NB4 (cell line): ENCODE measurements at regions not wholly inside any gene's neighbourhood (a gene's known extent, or its start where the extent isn't known, plus 50 kb on each side); places are given as distances from the start of the nearest gene placed in this dataset.

ENCODE experiments used
- DNase-seq: peaks from one replicate; pipeline ENCODE4 v3.0.0; 2010; ENCODE audit warnings: low read depth
- H3K4me3 ChIP-seq: one replicate; pipeline ENCODE4 v1.5.1; 2011; ENCODE audit warnings: mild to moderate bottlenecking, low read depth, low read length, moderate library complexity
- MYC ChIP-seq: IDR thresholded peaks from 2 replicates; pipeline ENCODE4 v1.6.1; 2011; ENCODE audit warnings: low read depth, low read length
- POLR2A ChIP-seq: IDR thresholded peaks from 2 replicates; pipeline ENCODE4 v1.6.1; 2011; ENCODE audit warnings: mild to moderate bottlenecking; ENCODE audit not compliant: insufficient read length; ENCODE audit errors: extremely low read depth
- TF ChIP-seq, protein P1 (sequence below): IDR thresholded peaks from 2 replicates; pipeline ENCODE4 v1.6.1; 2011; ENCODE audit warnings: low read depth, low read length
- TF ChIP-seq, protein P2 (sequence below): IDR thresholded peaks from one replicate; pipeline ENCODE4 v1.5.1; 2012; ENCODE audit warnings: low read depth, low read length

DNA sequence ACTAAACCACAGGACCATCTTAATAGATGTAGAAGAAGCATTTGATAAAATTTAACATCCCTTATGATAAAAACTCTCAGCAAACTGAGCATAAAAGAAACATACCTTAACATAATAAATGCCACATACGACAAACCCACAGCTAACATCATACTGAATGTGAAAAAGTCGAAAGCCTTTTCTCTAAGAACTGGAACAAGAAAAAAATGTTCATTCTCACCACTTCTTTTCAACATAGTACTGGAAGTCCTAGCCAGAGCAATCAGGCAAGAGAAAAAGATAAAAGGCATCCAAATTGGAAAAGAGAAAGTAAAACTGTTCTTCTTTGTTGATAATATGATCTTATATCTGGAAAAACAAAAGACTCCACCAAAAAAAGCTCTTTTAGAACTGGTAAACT is 134.2 kb downstream of the RPL22L1 start:
- TF ChIP-seq MYC = no peak
- TF ChIP-seq, protein P1, sequence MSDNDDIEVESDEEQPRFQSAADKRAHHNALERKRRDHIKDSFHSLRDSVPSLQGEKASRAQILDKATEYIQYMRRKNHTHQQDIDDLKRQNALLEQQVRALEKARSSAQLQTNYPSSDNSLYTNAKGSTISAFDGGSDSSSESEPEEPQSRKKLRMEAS = no peak
- TF ChIP-seq, protein P2, sequence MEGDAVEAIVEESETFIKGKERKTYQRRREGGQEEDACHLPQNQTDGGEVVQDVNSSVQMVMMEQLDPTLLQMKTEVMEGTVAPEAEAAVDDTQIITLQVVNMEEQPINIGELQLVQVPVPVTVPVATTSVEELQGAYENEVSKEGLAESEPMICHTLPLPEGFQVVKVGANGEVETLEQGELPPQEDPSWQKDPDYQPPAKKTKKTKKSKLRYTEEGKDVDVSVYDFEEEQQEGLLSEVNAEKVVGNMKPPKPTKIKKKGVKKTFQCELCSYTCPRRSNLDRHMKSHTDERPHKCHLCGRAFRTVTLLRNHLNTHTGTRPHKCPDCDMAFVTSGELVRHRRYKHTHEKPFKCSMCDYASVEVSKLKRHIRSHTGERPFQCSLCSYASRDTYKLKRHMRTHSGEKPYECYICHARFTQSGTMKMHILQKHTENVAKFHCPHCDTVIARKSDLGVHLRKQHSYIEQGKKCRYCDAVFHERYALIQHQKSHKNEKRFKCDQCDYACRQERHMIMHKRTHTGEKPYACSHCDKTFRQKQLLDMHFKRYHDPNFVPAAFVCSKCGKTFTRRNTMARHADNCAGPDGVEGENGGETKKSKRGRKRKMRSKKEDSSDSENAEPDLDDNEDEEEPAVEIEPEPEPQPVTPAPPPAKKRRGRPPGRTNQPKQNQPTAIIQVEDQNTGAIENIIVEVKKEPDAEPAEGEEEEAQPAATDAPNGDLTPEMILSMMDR = no peak
- no peak for TF ChIP-seq POLR2A
- H3K4me3 ChIP-seq = no peak overlapping the region
- DNase-seq = no peak

- DNase-seq = no peak
- H3K4me3 ChIP-seq = no peak overlapping the region
- TF ChIP-seq POLR2A = no peak
- TF ChIP-seq, protein P2 = no peak
- TF ChIP-seq MYC = no peak
- TF ChIP-seq, protein P1 = no peak
Measured at GRCh38 chr3:170734735-170735065, 135.3 kb downstream of the RPL22L1 start.

- no peak for TF ChIP-seq MYC
- no peak overlapping the region for H3K4me3 ChIP-seq
- DNase-seq = no peak
Measured at GRCh38 chr3:170734043-170734734, 135.8 kb downstream of the RPL22L1 start.

- no peak for DNase-seq
- no peak overlapping the region for H3K4me3 ChIP-seq
- no peak for TF ChIP-seq POLR2A
- TF ChIP-seq, protein P1 = no peak
- no peak for TF ChIP-seq MYC
- TF ChIP-seq, protein P2 = no peak
Measured at GRCh38 chr3:170732660-170733245, 137.2 kb downstream of the RPL22L1 start.

DNA sequence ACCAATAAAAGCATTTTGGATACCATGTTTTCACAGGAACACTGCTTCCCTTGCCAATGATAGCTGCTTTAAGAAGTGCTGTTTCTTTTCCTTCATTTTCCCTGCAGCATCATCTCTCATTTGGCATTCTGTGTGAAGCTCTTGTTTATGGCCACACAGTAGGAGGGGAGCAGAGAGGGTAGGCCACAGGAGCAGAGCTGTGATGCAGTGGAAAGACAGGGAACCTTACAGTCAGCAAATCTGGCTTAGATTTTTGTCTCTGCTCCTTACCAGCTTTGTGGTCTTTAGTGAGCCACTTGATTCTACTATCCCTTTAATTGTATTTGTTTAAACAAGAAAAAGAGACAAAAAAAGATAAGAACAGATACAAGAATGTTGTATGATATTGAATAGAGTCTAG is 138.7 kb downstream of the RPL22L1 start:
- H3K4me3 ChIP-seq = no peak overlapping the region
- no peak for DNase-seq
- TF ChIP-seq, protein P1 = no peak

GRCh38 chr3:170730071-170730812 is 139.8 kb downstream of the RPL22L1 start:
- no peak for DNase-seq
- TF ChIP-seq, protein P1 = no peak
- TF ChIP-seq MYC (no peak), POLR2A (no peak)
- TF ChIP-seq, protein P2 = no peak
- no peak overlapping the region for H3K4me3 ChIP-seq
